ENCODE measurements at regions not wholly inside any gene's neighbourhood (a gene's known extent, or its start where the extent isn't known, plus 50 kb on each side); places are given as distances from the start of the nearest gene placed in this dataset.

DNA sequence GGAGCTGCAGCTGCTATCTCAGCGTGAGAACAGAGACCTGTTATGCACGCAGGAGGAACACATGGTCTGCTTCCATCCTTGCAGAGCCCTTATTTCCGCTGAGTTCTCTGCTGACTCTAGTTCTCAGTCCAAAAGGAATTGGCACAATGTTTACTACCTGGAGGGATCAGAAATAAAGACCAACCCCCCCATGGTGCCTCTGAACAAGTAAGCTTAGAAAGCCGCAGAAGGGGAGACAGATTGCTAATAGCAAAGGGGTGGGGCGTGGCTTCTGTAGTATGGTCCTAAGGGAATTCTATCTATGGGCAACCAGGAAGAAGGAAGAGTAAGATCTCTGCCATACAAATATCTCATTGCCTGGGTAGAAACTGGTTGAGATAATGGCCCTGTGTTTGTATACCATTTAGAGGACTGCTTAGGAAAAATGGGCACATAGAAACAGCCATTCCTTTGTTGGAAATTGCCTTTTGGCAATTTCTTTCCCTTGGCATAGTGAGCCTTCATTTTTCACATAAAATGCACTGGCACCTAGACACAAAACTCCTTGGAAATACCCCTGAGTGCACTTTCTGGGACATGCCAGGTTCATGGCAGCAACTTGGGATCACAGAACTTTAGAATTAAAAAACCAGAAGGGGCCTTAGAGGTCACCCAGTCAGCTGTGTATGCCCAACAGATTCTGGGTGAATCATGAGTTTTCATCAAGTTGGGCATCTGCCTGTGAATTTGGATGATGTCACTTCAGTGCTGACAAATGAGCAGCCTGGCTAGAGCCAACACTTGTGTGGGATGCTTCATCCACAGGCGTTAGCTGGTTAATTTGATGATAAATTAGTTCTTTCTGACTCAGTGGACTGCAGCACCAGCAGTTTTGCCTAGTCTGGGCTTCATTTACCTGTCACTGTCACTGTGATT lies 57.4 kb upstream of the STXBP5L start:
- H3K4me3 Mint-ChIP-seq, result no peak overlapping the region
- H3K27ac Mint-ChIP-seq (ENCODE audit: unreplicated experiment), result no peak overlapping the region
- no peaks in the 10 kb centered on the region for H3K36me3 Mint-ChIP-seq (ENCODE audit: low read depth)
- no peak for TF ChIP-seq CTCF (conservative IDR thresholded peaks at IDR 0.05)
- H3K4me1 Mint-ChIP-seq, result peaks cover 8% of the 10 kb centered on the region
- H3K27me3 Mint-ChIP-seq (ENCODE audit: low read depth), result no peaks in the 10 kb centered on the region
- no peak for DNase-seq (ENCODE audit: low read depth, low spot score)
- H3K9me3 Mint-ChIP-seq, result no peaks in the 10 kb centered on the region

GRCh38 chr3:120852412-120852811 lies 55.6 kb upstream of the STXBP5L start:
- Mint-ChIP-seq H3K27ac (ENCODE audit: unreplicated experiment) (no peak overlapping the region), H3K4me1 (no peaks in the 10 kb centered on the region), H3K27me3 (ENCODE audit: low read depth) (no peaks in the 10 kb centered on the region), H3K4me3 (no peak overlapping the region), H3K9me3 (no peaks in the 10 kb centered on the region), H3K36me3 (ENCODE audit: low read depth) (no peaks in the 10 kb centered on the region)
- DNase-seq (ENCODE audit: low read depth, low spot score), result no peak
- TF ChIP-seq CTCF (conservative IDR thresholded peaks at IDR 0.05), result no peak

- H3K36me3 Mint-ChIP-seq (ENCODE audit: low read depth), result no peaks in the 10 kb centered on the region
- no peaks in the 10 kb centered on the region for H3K4me1 Mint-ChIP-seq
- no peak overlapping the region for H3K27ac Mint-ChIP-seq (ENCODE audit: unreplicated experiment)
- no peaks in the 10 kb centered on the region for H3K9me3 Mint-ChIP-seq
- H3K27me3 Mint-ChIP-seq (ENCODE audit: low read depth), result no peaks in the 10 kb centered on the region
- DNase-seq (ENCODE audit: low read depth, low spot score), result no peak
- TF ChIP-seq CTCF (conservative IDR thresholded peaks at IDR 0.05), result no peak
- no peak overlapping the region for H3K4me3 Mint-ChIP-seq
Measured at GRCh38 chr3:120853416-120853815, 54.6 kb upstream of the STXBP5L start.

DNA sequence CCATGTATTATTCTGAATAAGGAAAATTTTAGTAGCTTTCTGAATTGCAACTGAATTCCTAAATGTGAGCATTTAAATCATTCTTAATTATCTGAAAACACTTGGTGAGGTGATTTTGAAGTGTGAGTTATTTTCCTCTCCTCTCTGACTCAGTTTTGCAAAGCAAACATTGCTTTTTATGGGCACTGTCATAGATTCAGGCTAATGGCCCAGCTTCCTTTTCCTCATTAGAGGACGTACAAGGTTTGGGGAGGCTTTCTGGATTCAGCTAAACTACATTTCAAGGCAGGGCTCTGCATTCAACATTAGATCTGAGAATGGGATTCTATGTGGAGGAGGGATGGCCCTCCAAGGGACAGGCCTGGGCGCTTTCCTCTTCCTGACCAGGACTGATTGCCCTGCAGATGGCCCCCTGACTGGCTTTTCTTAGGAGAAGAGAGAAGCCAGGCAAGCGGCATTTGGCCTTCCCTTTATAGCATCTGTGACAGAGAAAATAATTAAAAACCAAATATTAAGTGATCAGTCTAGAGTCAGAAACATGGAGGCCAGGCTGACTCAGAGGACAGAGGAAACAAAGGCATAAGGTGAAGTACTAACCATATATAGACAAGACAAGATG lies 53.0 kb upstream of the STXBP5L start:
- DNase-seq (ENCODE audit: low read depth, low spot score), result no peak
- Mint-ChIP-seq H3K27ac (ENCODE audit: unreplicated experiment) (no peak overlapping the region), H3K4me1 (no peaks in the 10 kb centered on the region), H3K36me3 (ENCODE audit: low read depth) (no peaks in the 10 kb centered on the region), H3K27me3 (ENCODE audit: low read depth) (peaks cover 3% of the 10 kb centered on the region), H3K4me3 (no peak overlapping the region), H3K9me3 (no peaks in the 10 kb centered on the region)
- TF ChIP-seq CTCF (conservative IDR thresholded peaks at IDR 0.05), result no peak

- Mint-ChIP-seq H3K27me3 (ENCODE audit: low read depth) (peaks cover 6% of the 10 kb centered on the region), H3K4me1 (no peaks in the 10 kb centered on the region), H3K9me3 (no peaks in the 10 kb centered on the region), H3K27ac (ENCODE audit: unreplicated experiment) (no peak overlapping the region), H3K36me3 (ENCODE audit: low read depth) (no peaks in the 10 kb centered on the region), H3K4me3 (no peak overlapping the region)
- no peak for DNase-seq (ENCODE audit: low read depth, low spot score)
- no peak for TF ChIP-seq CTCF (conservative IDR thresholded peaks at IDR 0.05)
Measured at GRCh38 chr3:120855665-120856437, 52.2 kb upstream of the STXBP5L start.

Data from neural crest cell (in vitro differentiated cells).